ENCODE measurements at regions not wholly inside any gene's neighbourhood (a gene's known extent, or its start where the extent isn't known, plus 50 kb on each side); places are given as distances from the start of the nearest gene placed in this dataset.
A peak's percentile ranks its signal among the peaks of the same experiment; 100 is the strongest.
"Not testable (repeated sequence)": the region's sequence is repeated elsewhere in the genome, so short reads cannot be mapped to it uniquely, and the experiment has no call there.

DNA sequence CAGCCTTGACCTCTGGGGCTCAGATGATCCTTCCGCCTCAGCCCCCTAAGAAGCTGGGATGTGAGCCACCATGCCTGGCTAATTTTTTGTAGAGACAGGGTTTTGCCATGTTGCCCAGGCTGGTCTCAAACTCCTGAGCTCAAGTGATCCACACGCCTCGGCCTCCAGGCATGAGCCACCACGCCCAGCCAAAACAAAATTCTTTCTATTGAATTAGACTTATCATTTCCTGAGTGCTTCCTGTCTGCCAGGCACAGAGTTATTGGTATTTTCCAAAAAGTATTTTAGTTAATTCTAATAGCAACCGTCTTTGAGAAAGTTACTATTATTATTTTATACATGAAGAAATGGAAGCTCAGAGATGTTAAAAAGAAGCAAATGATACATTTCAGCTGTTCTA, 61.4 kb upstream of the LMO2 start:
- H3K9me3 Mint-ChIP-seq, result no peaks in the 10 kb centered on the region
- H3K36me3 Mint-ChIP-seq (ENCODE audit: low read depth), result no peaks in the 10 kb centered on the region
- no peaks in the 10 kb centered on the region for H3K27me3 Mint-ChIP-seq
- H3K4me3 Mint-ChIP-seq, result no peak overlapping the region
- peaks cover 26% of the 10 kb centered on the region for H3K4me1 Mint-ChIP-seq (ENCODE audit: low read depth)
- intact Hi-C loops (cut with micrococcal nuclease), result no loop called here
- H3K27ac Mint-ChIP-seq, result no peak overlapping the region

DNA sequence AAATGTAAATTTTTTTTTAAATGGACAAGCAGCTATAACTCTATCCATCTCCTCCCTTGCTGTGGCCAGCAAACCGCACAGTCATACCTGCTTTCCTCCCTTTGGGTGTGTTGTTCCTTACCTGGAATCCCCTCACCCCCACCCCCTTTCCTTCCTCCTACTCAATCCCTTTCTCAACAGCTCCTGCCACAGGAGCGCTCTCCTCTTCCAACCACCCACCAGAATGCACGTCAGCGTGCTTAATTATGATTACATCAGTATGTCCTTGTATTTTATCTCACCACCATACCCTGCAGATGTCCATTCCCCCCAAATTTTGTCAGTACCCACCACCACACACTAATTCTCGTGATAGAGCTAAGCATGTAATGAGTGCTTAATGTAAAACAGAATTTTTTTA, 60.9 kb upstream of the LMO2 start:
- Mint-ChIP-seq H3K27me3 (no peaks in the 10 kb centered on the region), H3K4me1 (ENCODE audit: low read depth) (peaks cover 26% of the 10 kb centered on the region), H3K27ac (no peak overlapping the region), H3K9me3 (no peaks in the 10 kb centered on the region), H3K4me3 (no peak overlapping the region), H3K36me3 (ENCODE audit: low read depth) (no peaks in the 10 kb centered on the region)
- intact Hi-C loops (cut with micrococcal nuclease), result no loop called here

DNA sequence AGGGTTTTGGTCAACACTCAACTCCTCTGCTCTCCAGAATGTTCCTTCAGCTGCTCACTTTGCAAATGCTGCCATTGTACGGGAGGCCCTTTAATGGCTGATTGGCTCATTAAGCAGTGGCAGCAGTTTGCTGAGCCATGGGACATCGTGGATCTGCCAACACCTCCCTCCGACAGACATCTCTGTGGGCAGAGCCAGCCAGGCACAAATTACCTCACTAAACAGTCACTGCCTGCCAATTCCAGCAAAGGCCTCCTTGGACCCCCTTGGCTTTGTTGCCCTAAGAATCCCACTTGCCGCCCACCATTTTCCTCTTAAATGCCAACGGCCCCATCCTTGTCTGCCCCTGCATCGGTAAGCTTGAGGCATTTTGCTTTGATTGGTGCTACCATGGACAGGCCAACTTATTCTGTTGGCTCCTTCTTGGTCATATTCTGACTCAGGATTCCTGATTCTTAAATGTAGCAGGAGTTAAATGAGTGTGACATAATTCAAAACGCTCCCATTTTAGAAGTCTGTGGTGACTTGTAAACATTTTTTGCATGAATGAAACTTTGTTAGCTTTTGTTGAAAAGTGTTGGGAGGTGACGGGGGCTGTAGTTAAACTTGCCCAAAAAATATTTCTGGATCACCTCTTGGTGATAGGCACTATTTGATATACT, 57.5 kb upstream of the LMO2 start:
- Mint-ChIP-seq H3K9me3 (no peaks in the 10 kb centered on the region), H3K36me3 (ENCODE audit: low read depth) (no peaks in the 10 kb centered on the region), H3K4me3 (no peak overlapping the region), H3K27me3 (no peaks in the 10 kb centered on the region), H3K4me1 (ENCODE audit: low read depth) (peaks cover 13% of the 10 kb centered on the region), H3K27ac (peak overlapping the region; percentile 28)
- intact Hi-C loops (cut with micrococcal nuclease), result no loop called here

DNA sequence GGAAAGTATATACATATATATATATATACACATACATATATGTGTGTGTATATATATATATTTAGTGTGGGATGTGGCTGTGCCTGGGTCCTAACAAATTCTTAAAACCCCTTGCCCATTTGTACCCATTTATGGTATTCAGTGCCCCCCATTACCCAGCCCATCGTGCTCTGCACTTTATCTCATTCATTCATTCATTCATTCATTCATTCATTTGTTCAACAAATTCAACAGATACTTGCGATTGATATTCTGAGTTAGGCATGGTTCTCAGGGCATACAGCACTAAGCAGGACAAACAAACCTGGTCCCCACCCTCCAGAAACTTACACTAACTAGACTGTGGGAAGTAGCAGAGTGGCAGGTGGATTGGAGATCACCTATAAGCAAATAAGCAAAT, 56.6 kb upstream of the LMO2 start:
- H3K4me1 Mint-ChIP-seq (ENCODE audit: low read depth), result peaks cover 8% of the 10 kb centered on the region
- no peaks in the 10 kb centered on the region for H3K9me3 Mint-ChIP-seq
- intact Hi-C loops (cut with micrococcal nuclease), result no loop called here
- H3K36me3 Mint-ChIP-seq (ENCODE audit: low read depth), result no peaks in the 10 kb centered on the region
- H3K4me3 Mint-ChIP-seq, result no peak overlapping the region
- H3K27ac Mint-ChIP-seq, result no peak overlapping the region
- no peaks in the 10 kb centered on the region for H3K27me3 Mint-ChIP-seq

DNA sequence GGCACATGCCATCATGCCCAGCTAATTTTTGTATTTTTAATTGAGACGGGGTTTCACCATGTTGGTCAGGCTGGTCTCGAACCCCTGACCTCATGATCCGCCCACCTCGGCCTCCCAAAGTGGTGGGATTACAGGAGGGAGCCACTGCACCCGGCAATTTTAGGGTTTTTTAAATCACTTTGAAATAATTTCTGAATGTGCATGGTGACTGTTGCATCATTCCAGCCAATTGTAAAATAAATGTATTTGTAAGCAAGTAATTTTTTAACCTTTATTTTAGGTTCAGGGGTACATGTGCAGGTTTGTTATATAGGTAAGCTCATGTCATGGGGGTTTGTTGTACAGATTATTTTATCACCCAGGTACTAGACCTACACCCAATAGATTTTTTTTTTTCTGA, 56.0 kb upstream of the LMO2 start:
- H3K4me1 Mint-ChIP-seq (ENCODE audit: low read depth); H3K9me3 Mint-ChIP-seq; H3K36me3 Mint-ChIP-seq (ENCODE audit: low read depth); H3K27me3 Mint-ChIP-seq; intact Hi-C loops (cut with micrococcal nuclease); H3K27ac Mint-ChIP-seq; H3K4me3 Mint-ChIP-seq: not testable (repeated sequence)

DNA sequence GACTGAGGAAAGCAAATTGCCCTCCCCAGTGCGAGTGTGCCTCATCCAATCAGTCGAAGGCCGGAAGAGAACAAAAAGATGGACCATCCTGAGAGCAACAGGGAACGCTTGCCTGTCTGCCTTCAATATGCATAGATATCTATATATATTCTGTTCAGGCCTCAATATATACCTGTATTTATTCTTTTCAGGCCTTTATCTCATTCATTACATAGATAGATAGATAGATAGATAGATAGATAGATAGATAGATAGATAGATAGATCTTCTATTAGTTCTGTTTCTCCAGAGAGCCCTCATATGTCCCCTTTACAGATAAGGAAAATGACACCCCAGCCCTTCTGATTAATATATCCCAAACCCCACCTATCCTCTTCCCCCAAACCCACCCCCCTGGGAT, 55.1 kb upstream of the LMO2 start:
- Mint-ChIP-seq H3K4me3 (no peak overlapping the region), H3K9me3 (no peaks in the 10 kb centered on the region), H3K27me3 (no peaks in the 10 kb centered on the region), H3K27ac (no peak overlapping the region), H3K36me3 (ENCODE audit: low read depth) (no peaks in the 10 kb centered on the region), H3K4me1 (ENCODE audit: low read depth) (peaks cover 15% of the 10 kb centered on the region)
- intact Hi-C loops (cut with micrococcal nuclease), result no loop called here

DNA sequence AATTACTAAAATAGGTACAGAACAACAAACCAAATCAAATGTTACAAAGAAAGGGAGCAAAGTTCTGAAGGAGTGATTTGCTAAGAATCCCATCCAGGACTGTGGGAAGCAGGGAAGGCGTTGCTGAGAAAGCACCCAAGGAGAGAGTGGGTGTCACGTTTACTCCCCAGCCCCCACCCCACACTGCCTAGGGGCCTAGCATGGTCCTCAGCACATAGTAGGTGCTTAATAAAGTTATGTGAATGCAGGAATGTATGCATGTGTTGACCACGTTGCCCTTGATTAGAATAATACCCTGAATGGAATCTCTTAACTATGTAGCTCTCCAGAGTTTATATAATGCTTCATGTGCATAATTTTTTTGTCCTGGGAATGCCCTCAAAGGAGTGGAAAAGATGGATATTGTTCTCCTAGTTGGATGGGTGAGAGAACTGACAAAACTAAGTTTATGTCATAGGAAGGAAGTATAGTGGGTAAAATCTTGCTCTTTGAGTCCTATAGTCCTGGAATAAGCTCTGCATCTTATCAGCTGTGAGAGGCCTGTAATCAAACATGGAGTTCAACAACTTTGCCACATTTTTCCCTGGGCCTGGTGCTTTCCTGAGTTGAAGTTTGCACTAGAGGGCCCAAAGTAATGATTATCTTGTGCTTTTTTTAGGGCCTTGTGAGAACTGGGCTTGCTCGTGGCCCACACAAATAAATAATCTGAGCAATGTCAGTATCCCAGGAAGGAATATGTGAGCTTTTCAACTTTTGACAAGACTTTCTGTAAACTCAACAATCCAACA, 53.8 kb upstream of the LMO2 start:
- H3K4me3 Mint-ChIP-seq, result no peak overlapping the region
- H3K36me3 Mint-ChIP-seq (ENCODE audit: low read depth), result no peaks in the 10 kb centered on the region
- peaks cover 22% of the 10 kb centered on the region for H3K4me1 Mint-ChIP-seq (ENCODE audit: low read depth)
- intact Hi-C loops (cut with micrococcal nuclease), result no loop called here
- no peaks in the 10 kb centered on the region for H3K27me3 Mint-ChIP-seq
- no peaks in the 10 kb centered on the region for H3K9me3 Mint-ChIP-seq
- no peak overlapping the region for H3K27ac Mint-ChIP-seq

DNA sequence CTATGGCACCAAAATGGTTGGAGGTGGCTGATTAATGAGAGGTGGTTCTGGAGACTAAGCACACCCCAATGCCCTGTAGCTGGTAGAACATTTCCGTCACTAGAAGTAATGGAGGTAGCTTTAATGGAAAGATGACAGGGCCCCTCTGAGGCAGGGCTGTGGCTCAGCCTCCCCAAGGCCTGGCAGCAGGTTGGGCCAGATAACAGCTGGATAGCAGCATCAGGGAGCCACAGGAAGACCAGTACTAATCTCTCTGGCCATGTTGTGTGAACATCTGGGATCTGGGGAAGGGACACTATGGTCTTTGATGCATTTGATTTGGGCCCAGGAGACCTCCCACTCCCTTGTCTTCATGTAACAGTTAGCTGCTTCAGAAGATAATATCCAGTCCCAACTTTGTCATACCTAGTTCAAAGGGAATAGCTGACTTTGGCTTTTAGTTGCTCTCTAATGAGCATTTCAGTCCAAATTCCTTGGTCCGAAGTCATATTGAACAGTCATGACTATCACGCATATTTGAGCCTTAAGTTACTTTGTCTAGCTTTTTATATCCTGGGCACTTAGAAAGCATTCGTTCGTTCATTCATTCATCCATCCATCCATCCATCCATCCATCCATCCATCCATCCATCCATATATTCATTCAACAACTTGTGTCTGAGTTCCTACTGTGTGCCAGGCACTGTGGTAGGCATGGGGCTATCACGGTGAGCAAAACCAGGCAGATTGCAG, 53.0 kb upstream of the LMO2 start:
- intact Hi-C loops (cut with micrococcal nuclease), result no loop called here
- Mint-ChIP-seq H3K27ac (no peak overlapping the region), H3K4me1 (ENCODE audit: low read depth) (peaks cover 22% of the 10 kb centered on the region), H3K9me3 (no peaks in the 10 kb centered on the region), H3K27me3 (no peaks in the 10 kb centered on the region), H3K36me3 (ENCODE audit: low read depth) (no peaks in the 10 kb centered on the region), H3K4me3 (no peak overlapping the region)

DNA sequence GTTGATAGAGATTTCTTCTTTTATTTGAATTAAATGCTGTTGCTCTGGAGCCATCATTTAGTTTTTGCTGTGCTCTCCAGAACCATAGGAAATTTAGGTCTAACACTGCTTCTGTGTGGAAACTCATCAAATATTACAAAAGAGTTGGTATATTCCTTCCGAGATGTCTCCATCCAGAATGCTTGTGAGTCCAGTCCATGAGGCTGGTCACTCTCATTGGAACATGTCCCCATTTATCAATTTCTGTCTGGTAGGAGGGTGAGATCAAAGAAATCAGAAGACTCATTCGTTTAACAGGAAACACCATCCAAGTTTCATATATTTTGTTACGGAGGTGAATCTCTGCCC, 52.4 kb upstream of the LMO2 start:
- Mint-ChIP-seq H3K9me3 (no peaks in the 10 kb centered on the region), H3K36me3 (ENCODE audit: low read depth) (no peaks in the 10 kb centered on the region), H3K4me1 (ENCODE audit: low read depth) (peaks cover 22% of the 10 kb centered on the region), H3K27ac (no peak overlapping the region), H3K27me3 (no peaks in the 10 kb centered on the region), H3K4me3 (no peak overlapping the region)
- intact Hi-C loops (cut with micrococcal nuclease), result no loop called here

DNA sequence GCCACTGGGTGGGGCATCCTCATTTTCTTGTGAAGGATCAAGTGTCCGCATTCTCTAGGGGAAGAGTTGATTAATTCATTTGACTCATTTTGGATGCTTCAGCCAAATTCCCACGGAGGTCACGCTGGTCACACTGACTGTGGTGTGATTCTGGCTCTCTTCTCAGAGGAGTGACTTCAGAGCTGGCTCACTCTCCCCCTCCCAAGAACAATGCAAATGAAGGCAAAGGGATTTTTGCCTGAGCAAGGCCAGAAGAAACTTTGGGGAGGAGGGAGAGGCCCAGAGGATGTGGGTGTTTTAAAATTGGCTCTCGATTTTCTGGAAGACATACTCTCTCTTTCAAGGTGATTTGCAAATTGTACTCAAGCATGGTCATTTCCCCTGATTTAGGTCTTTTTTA, 51.1 kb upstream of the LMO2 start:
- intact Hi-C loops (cut with micrococcal nuclease), result no loop called here
- peak overlapping the region; percentile 64 for H3K27ac Mint-ChIP-seq
- no peaks in the 10 kb centered on the region for H3K36me3 Mint-ChIP-seq (ENCODE audit: low read depth)
- H3K27me3 Mint-ChIP-seq, result no peaks in the 10 kb centered on the region
- H3K4me1 Mint-ChIP-seq (ENCODE audit: low read depth), result peaks cover 24% of the 10 kb centered on the region
- H3K9me3 Mint-ChIP-seq, result no peaks in the 10 kb centered on the region
- no peak overlapping the region for H3K4me3 Mint-ChIP-seq

DNA sequence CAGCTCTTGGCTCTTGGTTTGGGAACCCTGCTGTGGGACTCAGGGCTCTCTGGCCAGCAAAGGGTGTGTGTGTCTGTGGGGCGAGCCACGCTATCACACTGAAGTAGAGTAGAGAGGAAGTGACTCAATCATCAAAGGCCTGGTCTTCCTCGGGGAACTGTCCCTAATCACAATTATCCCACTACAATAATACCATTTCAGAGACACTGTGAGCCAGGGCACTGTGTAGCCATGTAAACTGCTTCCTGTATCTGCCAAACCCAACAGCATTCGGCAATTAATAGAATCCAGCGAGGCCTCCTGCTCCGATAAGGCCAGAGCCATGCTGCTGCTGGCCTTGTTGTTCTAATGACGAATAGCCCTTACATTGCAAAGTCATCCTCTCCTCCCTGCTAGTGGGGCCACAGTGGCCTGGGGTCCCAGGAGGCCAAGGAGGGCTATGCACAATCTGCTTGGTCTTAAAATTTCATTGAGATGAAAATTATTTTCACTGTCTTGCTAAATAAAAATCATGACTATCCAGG, 49.8 kb upstream of the LMO2 start:
- no peak overlapping the region for H3K4me3 Mint-ChIP-seq
- no peaks in the 10 kb centered on the region for H3K36me3 Mint-ChIP-seq (ENCODE audit: low read depth)
- H3K4me1 Mint-ChIP-seq (ENCODE audit: low read depth), result peaks cover 36% of the 10 kb centered on the region
- H3K9me3 Mint-ChIP-seq, result no peaks in the 10 kb centered on the region
- intact Hi-C loops (cut with micrococcal nuclease), result no loop called here
- peaks cover 1% of the 10 kb centered on the region for H3K27me3 Mint-ChIP-seq
- peak overlapping the region; percentile 85 for H3K27ac Mint-ChIP-seq
